CD4-positive, alpha-beta T cell treated with Interleukin-4 for 4 hours (primary cell): ENCODE measurements at regions not wholly inside any gene's neighbourhood (a gene's known extent, or its start where the extent isn't known, plus 50 kb on each side); places are given as distances from the start of the nearest gene placed in this dataset.
A peak's percentile ranks its signal among the peaks of the same experiment; 100 is the strongest.

ENCODE experiments used
- DNase-seq: peaks from one replicate; pipeline ENCODE4 v3.0.0-alpha.2; 2020

- no peak for DNase-seq
These were observed 190.4 kb upstream of the CCDC150 start for GRCh38 chr2:196449083-196449482.

GRCh38 chr2:196452758-196453157 lies 186.8 kb upstream of the CCDC150 start:
- no peak for DNase-seq

DNA sequence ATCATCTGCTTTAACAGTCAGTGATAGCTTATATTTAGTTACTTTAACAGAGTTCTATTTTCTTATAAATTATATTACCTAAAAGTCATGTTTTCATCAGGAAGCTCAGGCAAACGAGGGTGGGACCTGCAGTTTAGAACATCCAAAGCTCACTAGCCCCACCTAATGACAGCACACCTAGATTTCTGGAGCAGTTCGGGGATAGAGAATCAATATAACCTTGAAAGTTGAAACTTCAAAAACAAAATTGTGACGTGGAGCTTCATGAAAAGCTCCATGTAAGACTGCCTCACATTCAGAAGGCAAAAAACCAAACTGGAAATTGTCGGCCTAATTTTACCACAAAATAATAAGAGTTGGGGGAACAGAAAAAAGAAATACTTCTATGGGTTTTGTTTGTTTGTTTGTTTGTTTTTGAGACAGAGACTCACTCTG lies 185.9 kb upstream of the CCDC150 start:
- peak; percentile 36 for DNase-seq

- no peak for DNase-seq
These were observed 185.0 kb upstream of the CCDC150 start for GRCh38 chr2:196454492-196454891.

DNA sequence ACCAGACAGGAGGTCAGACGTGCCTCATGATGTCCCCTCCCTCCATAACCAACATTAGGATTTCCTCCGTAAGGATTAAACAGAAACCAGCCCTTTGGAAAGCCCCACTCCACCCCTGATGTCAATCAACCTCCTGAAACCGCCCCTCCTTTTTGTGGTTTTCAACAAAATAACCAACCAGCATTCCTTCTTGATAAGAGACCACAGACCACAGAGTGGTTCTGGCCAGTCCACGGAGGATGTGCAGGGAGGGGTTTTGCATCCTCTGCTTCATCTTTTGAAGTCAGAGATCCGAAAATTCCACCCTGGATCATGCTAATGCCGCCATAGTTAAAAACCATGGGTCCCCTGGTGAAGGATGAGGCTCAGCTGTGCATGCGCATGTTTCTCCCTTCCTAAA lies 180.0 kb upstream of the CCDC150 start:
- DNase-seq, result no peak

- no peak for DNase-seq
These were observed 175.8 kb upstream of the CCDC150 start for GRCh38 chr2:196463706-196464105.

DNA sequence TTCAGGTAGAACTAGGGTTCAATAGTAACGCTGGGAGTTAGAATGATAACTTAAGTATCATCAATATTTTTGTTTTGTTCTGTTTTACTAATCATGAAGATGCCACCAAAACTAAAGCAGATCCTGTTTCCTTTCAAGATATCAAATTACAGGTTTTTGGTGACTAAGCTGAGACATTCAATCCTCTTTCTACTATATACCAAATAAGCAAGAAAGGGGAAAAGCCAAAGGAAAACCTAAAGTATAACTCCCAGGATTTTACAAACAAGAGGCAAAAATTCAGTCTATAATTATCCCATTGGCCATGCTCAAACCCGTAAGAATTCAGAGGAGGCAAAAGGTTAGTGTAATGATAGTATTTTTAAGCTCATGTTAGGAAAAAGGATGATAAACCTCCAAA lies 175.2 kb upstream of the CCDC150 start:
- DNase-seq, result no peak

DNA sequence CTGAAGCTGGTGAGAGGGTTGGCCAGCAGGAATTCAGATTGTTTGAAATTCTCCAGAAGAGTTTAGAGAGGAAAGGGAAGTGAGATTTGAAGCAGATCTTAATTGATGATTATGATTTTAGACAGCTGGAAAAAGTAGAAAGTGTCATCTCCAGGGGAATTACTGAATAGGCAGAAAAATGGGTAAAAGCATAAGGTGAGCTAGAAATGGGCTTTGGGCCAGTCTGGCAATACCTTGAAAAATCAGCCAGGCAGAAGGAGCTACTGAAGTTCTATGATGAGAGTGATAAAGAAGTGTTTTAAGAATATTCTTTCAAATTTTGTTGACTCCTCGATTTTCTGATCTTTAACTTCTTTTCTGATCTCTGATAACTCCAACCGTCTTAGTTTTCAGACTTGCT lies 172.9 kb upstream of the CCDC150 start:
- DNase-seq, result no peak

GRCh38 chr2:196468394-196468793 lies 171.1 kb upstream of the CCDC150 start:
- no peak for DNase-seq

DNA sequence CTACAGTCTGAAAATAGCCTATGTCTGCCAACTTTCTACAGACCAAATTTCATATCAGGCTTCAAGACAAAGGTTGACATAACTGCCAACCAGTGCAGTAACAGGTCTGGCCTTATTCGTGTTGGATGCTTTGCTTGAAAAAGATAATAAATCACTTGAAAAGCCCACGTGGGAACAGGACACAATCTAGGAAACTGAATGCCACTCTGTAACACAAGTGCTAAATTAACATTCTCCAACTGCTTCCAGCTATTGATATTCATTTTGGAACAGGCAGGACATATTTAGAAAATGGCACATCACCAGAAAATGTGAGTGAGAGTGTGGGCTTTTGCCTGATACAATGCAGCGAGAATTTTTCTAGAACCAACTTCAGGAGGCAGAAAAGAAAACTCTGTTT lies 165.9 kb upstream of the CCDC150 start:
- no peak for DNase-seq

DNA sequence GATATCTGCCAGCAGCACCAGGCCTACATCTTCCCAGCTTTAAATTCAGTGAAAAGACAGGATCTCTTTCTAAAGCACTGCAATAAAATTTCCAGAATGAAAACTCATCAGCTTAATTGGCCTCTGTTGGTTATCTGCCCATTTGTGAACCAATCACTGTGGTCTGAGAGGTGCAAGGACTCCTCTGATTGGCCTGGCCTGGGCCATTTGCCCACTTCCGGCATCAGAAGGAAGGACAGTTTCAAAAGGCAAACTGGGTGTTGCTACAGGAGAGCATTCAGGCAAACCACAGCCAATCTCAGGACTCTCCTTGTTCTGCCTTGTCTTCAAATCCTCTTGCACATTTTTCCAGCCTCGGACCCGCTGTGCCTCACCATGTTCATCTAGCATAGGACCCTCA lies 163.9 kb upstream of the CCDC150 start:
- no peak for DNase-seq

GRCh38 chr2:196478588-196478987 lies 160.9 kb upstream of the CCDC150 start:
- DNase-seq, result no peak

- no peak for DNase-seq
These were observed 160.2 kb upstream of the CCDC150 start for GRCh38 chr2:196479350-196479749.

DNA sequence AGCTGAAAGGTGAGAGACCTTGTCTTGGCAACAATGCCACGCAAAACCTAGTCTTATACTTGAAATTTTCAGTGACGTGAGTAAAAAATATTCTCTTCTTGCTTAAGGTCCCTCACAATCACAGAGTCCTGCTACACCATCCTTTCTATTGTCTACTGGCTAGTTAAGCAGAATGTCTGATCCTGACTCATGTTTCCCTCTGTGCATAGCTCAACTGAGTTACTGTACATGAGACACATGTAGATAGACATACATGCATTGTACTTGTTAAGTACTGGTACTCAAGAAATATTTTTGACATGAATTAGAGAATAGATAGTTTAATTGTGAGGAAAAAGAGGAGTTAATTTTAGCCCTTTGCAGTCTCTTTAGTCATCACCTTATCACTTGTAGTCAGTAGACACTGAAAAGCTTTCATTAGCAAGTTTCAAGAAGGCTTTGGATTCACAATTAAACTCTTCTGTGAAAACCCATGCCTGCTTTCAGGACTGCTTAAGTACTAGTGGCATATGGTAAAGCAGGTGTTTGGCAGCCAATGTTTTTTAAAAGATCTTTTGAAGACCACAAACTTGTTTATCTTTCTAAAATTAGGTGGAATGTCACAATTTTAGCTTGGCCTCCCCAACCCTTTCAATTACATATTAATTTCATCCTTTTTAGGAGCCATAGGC lies 158.7 kb upstream of the CCDC150 start:
- DNase-seq, result no peak

DNA sequence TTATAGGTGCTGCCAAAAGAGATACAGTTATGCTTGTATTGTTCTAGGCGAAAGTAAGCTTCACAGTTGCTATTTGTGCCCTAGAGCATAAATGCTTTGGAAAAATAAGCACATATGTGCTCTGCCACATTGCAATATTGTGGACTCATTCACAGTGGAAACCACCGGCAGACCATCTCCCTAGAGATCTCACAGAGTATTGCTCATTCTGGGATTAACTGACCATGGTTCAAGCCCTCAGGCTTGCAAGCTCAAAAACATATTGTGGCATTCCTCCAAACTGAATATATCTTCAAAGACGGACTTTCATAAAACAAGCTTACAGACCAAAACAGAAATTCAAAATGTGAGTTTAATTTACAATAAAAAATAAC lies 158.2 kb upstream of the CCDC150 start:
- DNase-seq, result no peak

GRCh38 chr2:196482119-196483065 lies 157.1 kb upstream of the CCDC150 start:
- DNase-seq, result no peak

- no peak for DNase-seq
These were observed 153.4 kb upstream of the CCDC150 start for GRCh38 chr2:196486146-196486545.

- DNase-seq, result no peak
These were observed 152.1 kb upstream of the CCDC150 start for GRCh38 chr2:196487417-196487816.

DNA sequence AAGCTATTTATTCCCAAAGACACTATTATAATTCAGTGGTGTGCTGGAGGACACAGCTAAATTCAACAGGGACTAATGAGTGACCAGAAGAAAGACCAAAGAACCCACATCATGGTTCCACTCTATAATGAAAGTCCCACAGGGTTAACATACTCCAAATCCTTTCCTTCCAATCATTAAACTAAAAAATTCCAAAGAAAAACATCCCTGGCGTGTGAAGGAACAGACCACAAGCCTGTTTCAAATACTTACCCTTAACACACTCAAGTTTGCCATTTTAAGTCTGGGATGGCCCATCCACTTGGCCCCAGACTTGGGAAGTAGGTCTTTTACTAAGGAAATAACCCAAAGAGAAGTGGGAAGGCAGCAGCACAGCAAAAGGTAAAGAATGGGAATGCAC lies 150.1 kb upstream of the CCDC150 start:
- DNase-seq, result no peak

DNA sequence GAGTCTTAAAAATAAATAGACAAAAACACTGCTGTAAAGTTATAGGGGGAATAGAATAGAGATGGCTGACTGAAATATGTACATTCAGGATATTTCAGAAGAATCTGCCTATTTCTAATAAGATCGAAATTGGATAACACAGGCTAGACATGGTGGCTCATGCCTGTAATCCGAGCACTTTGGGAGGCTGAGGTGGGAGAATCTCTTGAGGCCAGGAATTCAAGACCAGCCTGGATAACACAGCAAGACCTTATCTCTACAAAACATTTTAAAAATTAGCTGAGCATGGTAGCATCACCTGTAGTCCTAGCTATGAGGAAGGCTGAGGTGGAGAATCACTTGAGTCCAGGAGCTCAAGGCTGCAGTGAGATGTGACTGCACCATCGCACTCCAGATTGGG lies 146.6 kb upstream of the CCDC150 start:
- DNase-seq, result no peak

- DNase-seq, result no peak
These were observed 140.6 kb upstream of the CCDC150 start for GRCh38 chr2:196498962-196499361.

GRCh38 chr2:196499686-196500085 lies 139.8 kb upstream of the CCDC150 start:
- no peak for DNase-seq

GRCh38 chr2:196500686-196501431 lies 138.7 kb upstream of the CCDC150 start:
- DNase-seq, result no peak

DNA sequence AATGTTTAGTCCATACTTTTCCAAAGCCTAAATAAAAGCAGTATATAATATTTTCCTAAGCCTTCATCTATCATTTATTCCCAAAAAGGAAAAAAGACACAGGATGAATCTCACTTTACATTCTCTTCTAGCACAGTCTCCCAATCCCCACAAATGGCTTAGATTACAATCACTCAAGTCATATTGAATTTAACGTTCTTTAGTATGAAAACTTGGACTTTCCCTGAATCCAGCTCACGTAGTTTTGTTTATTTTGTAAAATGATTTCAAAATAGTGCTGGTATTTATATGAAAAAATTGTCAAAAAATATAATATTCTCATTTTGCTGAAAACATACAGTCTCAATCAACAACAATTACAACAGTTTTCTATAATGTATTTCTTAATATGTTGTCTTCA lies 137.7 kb upstream of the CCDC150 start:
- DNase-seq, result no peak
